ENCODE measurements at regions not wholly inside any gene's neighbourhood (a gene's known extent, or its start where the extent isn't known, plus 50 kb on each side); places are given as distances from the start of the nearest gene placed in this dataset.
A peak's percentile ranks its signal among the peaks of the same experiment; 100 is the strongest.

DNA sequence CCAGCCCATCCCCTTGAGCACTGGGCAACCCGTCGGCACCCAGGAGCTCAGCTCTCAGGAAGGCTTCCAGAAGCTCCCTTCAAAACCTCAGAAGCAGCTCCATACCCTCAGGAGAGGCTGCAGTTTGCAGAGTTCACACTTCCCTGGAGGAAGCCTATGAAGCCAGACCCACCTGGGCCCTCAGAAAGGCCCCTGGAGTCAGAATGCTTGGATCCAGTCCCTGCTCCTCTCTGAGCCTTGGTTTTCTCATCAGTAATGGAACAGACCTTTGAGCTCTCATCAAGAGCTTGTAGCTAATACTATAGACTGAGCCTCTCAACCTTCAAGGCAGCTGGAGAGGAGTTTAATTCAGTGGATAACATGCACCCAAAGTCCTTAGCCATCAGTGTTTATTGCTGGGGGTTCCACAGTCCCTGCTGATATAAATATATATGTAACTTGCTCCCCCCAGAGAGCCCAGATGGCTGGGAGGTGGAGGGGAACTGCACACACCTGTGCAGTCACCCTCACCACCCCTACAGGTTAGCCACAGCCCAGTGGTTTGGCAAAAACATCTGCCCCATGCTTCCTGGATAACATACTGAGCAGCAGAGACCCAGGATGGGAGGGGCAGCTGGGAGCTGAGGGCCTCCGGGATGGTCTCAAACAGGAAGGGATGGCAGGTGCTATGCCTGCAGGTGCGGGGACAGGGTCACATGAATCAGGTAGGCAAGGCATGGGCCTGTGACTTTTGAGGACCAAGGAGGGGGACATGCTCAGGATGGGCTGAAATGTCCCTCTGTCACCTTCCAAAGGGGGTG, 120.1 kb downstream of the SNX5 start:
- peaks cover 20 to 48% (median 31%) of the 10 kb centered on the region in 4 donors for H3K4me1 Mint-ChIP-seq

DNA sequence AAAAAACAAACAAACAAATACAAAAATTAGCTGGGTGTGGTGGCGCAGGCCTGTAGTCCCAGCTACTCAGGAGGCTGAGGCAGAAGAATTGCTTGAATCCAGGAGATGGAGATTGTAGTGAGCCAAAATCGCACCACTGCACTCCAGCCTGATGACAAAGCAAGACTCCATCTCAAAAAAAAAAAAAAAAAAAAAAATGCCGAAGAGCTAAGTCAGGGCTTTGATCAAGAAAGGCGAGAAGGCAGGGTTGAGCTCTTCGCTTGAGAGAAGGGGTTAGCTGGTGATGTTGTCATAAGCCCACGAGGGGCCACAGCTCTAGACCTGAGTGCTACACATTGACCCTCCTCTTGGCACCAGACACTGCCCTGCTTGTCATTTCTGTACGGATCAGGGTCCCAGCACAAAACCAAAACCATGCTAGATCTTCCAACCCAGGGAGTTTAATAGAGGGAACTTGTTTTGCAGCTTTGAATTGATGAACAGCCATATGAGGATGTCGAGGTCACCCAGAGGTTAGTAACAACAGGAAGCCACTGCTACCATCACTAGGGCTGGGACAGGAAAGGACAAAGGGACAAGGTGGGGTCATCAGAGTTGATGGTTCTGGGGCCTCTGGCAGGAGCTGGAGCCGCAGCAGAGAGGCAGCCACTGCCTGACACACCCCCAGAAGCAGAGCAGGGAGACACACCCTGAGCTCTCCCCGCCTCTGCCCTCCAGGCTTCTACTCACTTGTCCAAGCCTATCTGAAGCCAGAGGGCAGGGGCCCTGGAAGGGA, 122.7 kb downstream of the SNX5 start:
- peaks cover 21 to 56% (median 31%) of the 10 kb centered on the region in 4 donors for H3K4me1 Mint-ChIP-seq
- no peaks in the 10 kb centered on the region for H3K36me3 Mint-ChIP-seq
- no peaks in the 10 kb centered on the region for H3K9me3 ChIP-seq (ENCODE audit: control insufficient read depth in 1 of 2, low read length in 2 of 2)
- H3K27ac ChIP-seq (ENCODE audit: low read depth, low read length) = no peak overlapping the region
- peaks cover 0 to 3% (median 0%) of the 10 kb centered on the region in 8 donors for H3K9me3 Mint-ChIP-seq
- DNase-seq = peak in 4 of 5 donors; percentile 6 to 31 (median 18)
- intact Hi-C loops (cut with micrococcal nuclease) = no loop called here
- no peaks in the 10 kb centered on the region for H3K27me3 ChIP-seq (ENCODE audit: insufficient read depth, low read length)
- peaks cover 0 to 1% of the 10 kb centered on the region in 2 donors for H3K27me3 Mint-ChIP-seq
- peak overlapping the region; percentile 16 to 83 (median 53) for H3K27ac Mint-ChIP-seq
- POLR2A ChIA-PET (ENCODE audit: partially characterized antibody) = interaction anchor here (0.6 kb wide), 1 partner anchor 9 kb away, joined by 5 read pairs; no protein-coding TSS in a partner anchor
- no peaks in the 10 kb centered on the region for H3K36me3 ChIP-seq (ENCODE audit: insufficient read depth, low read length)
- H3K4me3 Mint-ChIP-seq = peak overlapping the region in 6 of 8 donors; percentile 26 to 62 (median 52)
- H3K4me3 ChIP-seq (ENCODE audit: low read length in 2 of 2) = no peak overlapping the region
- CTCF ChIA-PET (ENCODE audit: partially characterized antibody) = interaction anchor here (1.6 kb wide), 1 partner anchor 11 kb away, joined by 4 read pairs; no protein-coding TSS in a partner anchor
- peaks cover 35% of the 10 kb centered on the region for H3K4me1 ChIP-seq (ENCODE audit: insufficient read depth, low read length)

More for the DNA sequence above, 120.1 kb downstream of the SNX5 start:
- peak overlapping the region in 1 of 8 donors; percentile 22 for H3K4me3 Mint-ChIP-seq
- H3K36me3 Mint-ChIP-seq = no peaks in the 10 kb centered on the region
- H3K9me3 ChIP-seq (ENCODE audit: control insufficient read depth in 1 of 2, low read length in 2 of 2) = no peaks in the 10 kb centered on the region
- CTCF ChIA-PET (ENCODE audit: partially characterized antibody) = interaction anchor here (0.6 kb wide), 1 partner anchor 108 kb away, joined by 3 read pairs; no protein-coding TSS in a partner anchor
- no peak overlapping the region for H3K4me3 ChIP-seq (ENCODE audit: low read length in 2 of 2)
- peaks cover 35% of the 10 kb centered on the region for H3K4me1 ChIP-seq (ENCODE audit: insufficient read depth, low read length)
- intact Hi-C loops (cut with micrococcal nuclease) = no loop called here
- H3K36me3 ChIP-seq (ENCODE audit: insufficient read depth, low read length) = no peaks in the 10 kb centered on the region
- H3K27ac ChIP-seq (ENCODE audit: low read depth, low read length) = no peak overlapping the region
- no peak for DNase-seq
- H3K27me3 ChIP-seq (ENCODE audit: insufficient read depth, low read length) = no peaks in the 10 kb centered on the region
- POLR2A ChIA-PET (ENCODE audit: partially characterized antibody) = interaction anchor here (0.9 kb wide), 1 partner anchor 52 kb away, joined by 3 read pairs; no protein-coding TSS in a partner anchor
- H3K9me3 Mint-ChIP-seq = peaks cover 0 to 3% (median 0%) of the 10 kb centered on the region in 8 donors
- H3K27me3 Mint-ChIP-seq = peaks cover 0 to 1% of the 10 kb centered on the region in 2 donors
- H3K27ac Mint-ChIP-seq = peak overlapping the region in 2 of 7 donors; percentile 4 to 78

DNA sequence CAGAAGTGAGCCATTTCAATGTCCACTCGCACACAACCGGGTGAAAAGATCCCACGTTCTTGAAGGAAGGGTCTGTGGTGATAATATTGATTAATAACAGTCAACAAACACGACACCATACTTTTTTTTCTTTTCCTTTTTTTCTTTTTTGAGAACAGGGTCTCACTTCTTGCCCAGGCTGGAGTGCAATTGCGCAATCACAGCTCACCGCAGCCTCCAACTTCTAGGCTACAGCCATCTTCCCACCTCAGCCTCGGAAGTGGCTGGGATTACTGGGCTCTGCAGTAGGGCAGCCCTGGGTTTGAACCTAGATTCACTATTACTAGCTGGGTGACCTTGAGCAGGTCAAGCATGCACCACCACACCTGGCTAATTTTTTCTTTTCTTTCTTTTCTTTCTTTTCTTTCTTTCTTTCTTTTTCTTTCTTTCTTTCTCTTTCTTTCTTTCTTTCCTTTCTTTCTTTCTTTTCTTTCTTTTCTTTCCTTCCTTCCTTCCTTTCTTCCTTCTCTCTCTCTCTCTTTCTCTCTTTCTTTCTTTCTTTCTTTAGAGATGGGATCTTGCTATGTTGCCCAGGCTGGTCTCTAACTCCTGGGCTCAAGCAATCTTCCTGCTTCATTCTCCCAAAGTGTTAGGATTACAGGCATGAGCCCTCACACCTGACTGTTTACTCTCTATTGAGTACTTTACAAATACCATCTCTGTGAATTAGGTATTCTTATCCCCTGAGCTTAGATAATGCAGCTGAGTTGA, 123.9 kb downstream of the SNX5 start:
- Histone ChIP-seq H3K27me3 (ENCODE audit: insufficient read depth, low read length) (no peaks in the 10 kb centered on the region), H3K36me3 (ENCODE audit: insufficient read depth, low read length) (no peaks in the 10 kb centered on the region), H3K27ac (ENCODE audit: low read depth, low read length) (no peak overlapping the region), H3K4me1 (ENCODE audit: insufficient read depth, low read length) (peaks cover 35% of the 10 kb centered on the region), H3K9me3 (ENCODE audit: control insufficient read depth in 1 of 2, low read length in 2 of 2) (no peaks in the 10 kb centered on the region), H3K4me3 (ENCODE audit: low read length in 2 of 2) (no peak overlapping the region)
- Mint-ChIP-seq H3K4me3 (peak overlapping the region in 1 of 8 donors; percentile 63), H3K9me3 (peaks cover 0 to 3% (median 0%) of the 10 kb centered on the region in 8 donors), H3K27me3 (peaks cover 0 to 1% of the 10 kb centered on the region in 2 donors), H3K4me1 (peaks cover 21 to 56% (median 32%) of the 10 kb centered on the region in 4 donors), H3K36me3 (peaks cover 0 to 3% of the 10 kb centered on the region in 2 donors), H3K27ac (peak overlapping the region in 4 of 7 donors; percentile 55 to 61 (median 60))
- DNase-seq = no peak
- CTCF ChIA-PET (ENCODE audit: partially characterized antibody) = interaction anchor here (1.6 kb wide), 1 partner anchor 12 kb away, joined by 4 read pairs; no protein-coding TSS in a partner anchor
- intact Hi-C loops (cut with micrococcal nuclease) = no loop called here
- POLR2A ChIA-PET (ENCODE audit: partially characterized antibody) = no interaction called here

DNA sequence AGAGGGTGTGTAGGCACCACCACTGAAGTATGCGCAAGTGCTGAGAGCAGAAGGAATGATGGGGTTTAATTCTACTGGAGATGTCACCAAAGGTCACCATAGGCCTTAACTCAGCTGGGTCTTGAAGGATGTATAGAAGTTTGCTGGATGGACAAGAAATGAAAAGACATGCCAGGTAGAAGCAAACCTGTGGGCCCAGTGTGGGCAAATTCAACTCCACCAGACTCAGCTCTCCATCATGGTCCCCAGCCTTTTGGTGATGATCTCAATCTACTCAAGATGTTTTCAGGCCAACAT, 124.5 kb downstream of the SNX5 start:
- H3K4me1 Mint-ChIP-seq = peaks cover 21 to 56% (median 32%) of the 10 kb centered on the region in 4 donors
- H3K4me1 ChIP-seq (ENCODE audit: insufficient read depth, low read length) = peaks cover 35% of the 10 kb centered on the region
- intact Hi-C loops (cut with micrococcal nuclease) = no loop called here

DNA sequence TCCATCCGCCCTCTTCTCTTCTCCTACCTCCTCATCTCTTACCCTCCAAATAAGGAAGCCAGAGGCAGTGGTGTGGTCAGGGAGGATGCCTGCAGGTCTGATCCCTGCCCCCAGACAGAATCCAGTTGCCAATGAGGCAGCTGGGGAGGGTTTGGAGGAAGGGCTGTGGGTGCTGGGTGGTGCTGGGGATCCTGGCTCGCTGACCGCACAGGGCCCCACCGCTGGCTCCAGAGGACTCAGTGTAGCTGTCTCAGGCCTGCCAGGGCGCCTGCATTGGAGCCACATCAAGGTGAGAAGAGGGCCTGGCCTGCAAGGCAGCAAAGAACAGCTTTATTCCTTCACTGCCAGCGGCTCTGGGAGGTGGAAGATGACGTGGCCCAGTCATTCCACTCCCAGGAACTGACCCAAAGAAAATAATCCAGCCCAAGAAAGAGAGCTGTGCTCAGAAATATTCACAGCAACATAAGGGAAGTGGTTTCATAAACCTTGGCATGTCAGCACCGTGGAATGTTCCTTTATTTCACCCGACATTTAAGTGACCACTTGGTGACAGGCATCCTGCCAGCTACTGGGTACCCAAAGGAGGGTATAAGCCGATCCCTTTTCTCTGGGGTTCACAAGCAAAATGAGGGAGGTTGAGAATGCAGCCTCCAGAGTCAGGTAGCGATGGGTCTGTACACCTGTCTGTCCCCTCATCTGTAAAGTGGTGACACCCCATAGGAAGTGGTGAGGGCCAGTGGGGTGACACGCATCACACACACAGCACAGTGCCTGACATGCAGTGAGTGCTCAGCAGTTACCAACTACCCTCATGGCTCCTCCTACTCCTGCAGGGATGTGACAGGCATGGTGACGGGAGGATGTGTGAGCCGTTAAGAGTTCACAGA, 125.1 kb downstream of the SNX5 start:
- H3K27ac Mint-ChIP-seq = peak overlapping the region in 6 of 7 donors; percentile 36 to 77 (median 57)

More for the DNA sequence above, 124.5 kb downstream of the SNX5 start:
- Histone ChIP-seq H3K4me3 (ENCODE audit: low read length in 2 of 2) (no peak overlapping the region), H3K27ac (ENCODE audit: low read depth, low read length) (no peak overlapping the region), H3K9me3 (ENCODE audit: control insufficient read depth in 1 of 2, low read length in 2 of 2) (no peaks in the 10 kb centered on the region), H3K27me3 (ENCODE audit: insufficient read depth, low read length) (no peaks in the 10 kb centered on the region), H3K36me3 (ENCODE audit: insufficient read depth, low read length) (no peaks in the 10 kb centered on the region)
- H3K36me3 Mint-ChIP-seq = peaks cover 0 to 3% of the 10 kb centered on the region in 2 donors
- POLR2A ChIA-PET (ENCODE audit: partially characterized antibody) = no interaction called here
- DNase-seq = no peak
- CTCF ChIA-PET (ENCODE audit: partially characterized antibody) = interaction anchor here (1.6 kb wide), 1 partner anchor 13 kb away, joined by 4 read pairs; no protein-coding TSS in a partner anchor
- peak overlapping the region in 3 of 8 donors; percentile 7 to 66 (median 63) for H3K4me3 Mint-ChIP-seq
- peak overlapping the region in 6 of 7 donors; percentile 36 to 77 (median 57) for H3K27ac Mint-ChIP-seq
- peaks cover 0 to 2% (median 0%) of the 10 kb centered on the region in 8 donors for H3K9me3 Mint-ChIP-seq
- H3K27me3 Mint-ChIP-seq = peaks cover 0 to 1% of the 10 kb centered on the region in 2 donors

DNA sequence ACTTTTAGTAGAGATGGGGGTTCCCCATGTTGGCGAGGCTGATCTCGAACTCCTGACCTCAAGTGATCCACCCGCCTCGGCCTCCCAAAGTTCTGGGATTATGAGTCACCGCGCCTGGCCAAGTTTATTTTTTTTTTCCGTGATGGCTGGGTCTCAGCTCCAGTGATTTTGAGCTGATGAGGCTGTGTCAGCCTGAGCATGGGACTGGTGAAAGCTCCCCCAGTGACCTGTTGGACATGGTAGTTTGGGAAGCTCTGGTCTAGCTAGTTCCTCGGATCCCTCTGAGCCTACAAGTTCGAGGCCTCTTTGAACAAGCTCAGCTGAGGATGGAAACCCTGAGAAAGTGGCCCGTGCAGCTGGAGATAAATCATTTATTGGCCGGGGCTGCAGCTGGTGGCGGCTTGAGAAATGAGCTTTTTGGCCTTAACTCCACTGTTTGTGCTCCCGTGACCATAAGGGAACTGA, 126.8 kb downstream of the SNX5 start:
- no peak overlapping the region for H3K4me3 Mint-ChIP-seq
- H3K27me3 ChIP-seq (ENCODE audit: insufficient read depth, low read length) = no peaks in the 10 kb centered on the region
- intact Hi-C loops (cut with micrococcal nuclease) = no loop called here
- ChIA-PET CTCF (ENCODE audit: partially characterized antibody) (no interaction called here), POLR2A (ENCODE audit: partially characterized antibody) (no interaction called here)
- no peak overlapping the region for H3K4me3 ChIP-seq (ENCODE audit: low read length in 2 of 2)
- no peaks in the 10 kb centered on the region for H3K9me3 ChIP-seq (ENCODE audit: control insufficient read depth in 1 of 2, low read length in 2 of 2)
- peaks cover 14 to 37% (median 23%) of the 10 kb centered on the region in 4 donors for H3K4me1 Mint-ChIP-seq
- no peaks in the 10 kb centered on the region for H3K36me3 ChIP-seq (ENCODE audit: insufficient read depth, low read length)
- DNase-seq = no peak
- peaks cover 0 to 3% of the 10 kb centered on the region in 2 donors for H3K36me3 Mint-ChIP-seq
- no peak overlapping the region for H3K27ac Mint-ChIP-seq
- peaks cover 0 to 2% of the 10 kb centered on the region in 2 donors for H3K27me3 Mint-ChIP-seq
- peaks cover 22% of the 10 kb centered on the region for H3K4me1 ChIP-seq (ENCODE audit: insufficient read depth, low read length)
- no peak overlapping the region for H3K27ac ChIP-seq (ENCODE audit: low read depth, low read length)
- H3K9me3 Mint-ChIP-seq = peaks cover 0 to 2% (median 0%) of the 10 kb centered on the region in 8 donors

More for the DNA sequence above, 125.1 kb downstream of the SNX5 start:
- peaks cover 0 to 1% of the 10 kb centered on the region in 2 donors for H3K27me3 Mint-ChIP-seq
- no peak overlapping the region for H3K4me3 ChIP-seq (ENCODE audit: low read length in 2 of 2)
- H3K27ac ChIP-seq (ENCODE audit: low read depth, low read length) = no peak overlapping the region
- H3K4me1 ChIP-seq (ENCODE audit: insufficient read depth, low read length) = peaks cover 35% of the 10 kb centered on the region
- H3K36me3 Mint-ChIP-seq = peaks cover 0 to 3% of the 10 kb centered on the region in 2 donors
- intact Hi-C loops (cut with micrococcal nuclease) = no loop called here
- peak overlapping the region in 3 of 8 donors; percentile 11 to 66 (median 63) for H3K4me3 Mint-ChIP-seq
- H3K4me1 Mint-ChIP-seq = peaks cover 18 to 51% (median 30%) of the 10 kb centered on the region in 4 donors
- CTCF ChIA-PET (ENCODE audit: partially characterized antibody) = no interaction called here
- POLR2A ChIA-PET (ENCODE audit: partially characterized antibody) = no interaction called here
- no peaks in the 10 kb centered on the region for H3K27me3 ChIP-seq (ENCODE audit: insufficient read depth, low read length)
- H3K9me3 ChIP-seq (ENCODE audit: control insufficient read depth in 1 of 2, low read length in 2 of 2) = no peaks in the 10 kb centered on the region
- DNase-seq = peak; percentile 9 to 59 (median 40)
- no peaks in the 10 kb centered on the region for H3K36me3 ChIP-seq (ENCODE audit: insufficient read depth, low read length)
- peaks cover 0 to 2% (median 0%) of the 10 kb centered on the region in 8 donors for H3K9me3 Mint-ChIP-seq

Data from CD4-positive, alpha-beta memory T cell (primary cell).